Lower lobe of right lung (tissue), 2 donors: ENCODE measurements at regions not wholly inside any gene's neighbourhood (a gene's known extent, or its start where the extent isn't known, plus 50 kb on each side); places are given as distances from the start of the nearest gene placed in this dataset.

ENCODE experiments used
- ATAC-seq, 2 donors: fragments of 200-7000 bp; cut with Tn5 transposase; one replicate each; pipeline ENCODE4 v1.9.1; 2020 to 2022; ENCODE audit warnings: mild to moderate bottlenecking in 2 of 2, moderate library complexity in 2 of 2
- DNase-seq: peaks from one replicate; pipeline ENCODE4 v3.0.0-alpha.2; 2020
- H3K27ac ChIP-seq: fragments of 200-600 bp; one replicate; pipeline ENCODE4 v1.8.0; 2022
- H3K27me3 ChIP-seq: fragments of 200-600 bp; one replicate; pipeline ENCODE4 v1.8.0; 2022; ENCODE audit warnings: low read depth
- H3K36me3 ChIP-seq: fragments of 200-600 bp; one replicate; pipeline ENCODE4 v1.8.0; 2022; ENCODE audit warnings: mild to moderate bottlenecking
- H3K4me1 ChIP-seq: fragments of 200-600 bp; one replicate; pipeline ENCODE4 v1.8.0; 2022
- H3K4me3 ChIP-seq: fragments of 200-600 bp; one replicate; pipeline ENCODE4 v1.8.0; 2022; ENCODE audit warnings: mild to moderate bottlenecking
- H3K9me3 ChIP-seq: fragments of 200-600 bp; one replicate; pipeline ENCODE4 v1.8.0; 2022
- intact Hi-C: fragments of 100-400 bp; cut with DNase I; formaldehyde crosslinking; loops from one replicate; pipeline ENCODE4 v1.11.0; 2022
- TF ChIP-seq, protein P1 (sequence below): fragments of 200-600 bp; IDR thresholded peaks from one replicate; pipeline ENCODE4 v1.8.0; 2022; ENCODE audit warnings: antibody characterized with exemption, mild to moderate bottlenecking
- donor health status: DM: no; HTN: yes; CAD: no; lungs with severe emphysema.

DNA sequence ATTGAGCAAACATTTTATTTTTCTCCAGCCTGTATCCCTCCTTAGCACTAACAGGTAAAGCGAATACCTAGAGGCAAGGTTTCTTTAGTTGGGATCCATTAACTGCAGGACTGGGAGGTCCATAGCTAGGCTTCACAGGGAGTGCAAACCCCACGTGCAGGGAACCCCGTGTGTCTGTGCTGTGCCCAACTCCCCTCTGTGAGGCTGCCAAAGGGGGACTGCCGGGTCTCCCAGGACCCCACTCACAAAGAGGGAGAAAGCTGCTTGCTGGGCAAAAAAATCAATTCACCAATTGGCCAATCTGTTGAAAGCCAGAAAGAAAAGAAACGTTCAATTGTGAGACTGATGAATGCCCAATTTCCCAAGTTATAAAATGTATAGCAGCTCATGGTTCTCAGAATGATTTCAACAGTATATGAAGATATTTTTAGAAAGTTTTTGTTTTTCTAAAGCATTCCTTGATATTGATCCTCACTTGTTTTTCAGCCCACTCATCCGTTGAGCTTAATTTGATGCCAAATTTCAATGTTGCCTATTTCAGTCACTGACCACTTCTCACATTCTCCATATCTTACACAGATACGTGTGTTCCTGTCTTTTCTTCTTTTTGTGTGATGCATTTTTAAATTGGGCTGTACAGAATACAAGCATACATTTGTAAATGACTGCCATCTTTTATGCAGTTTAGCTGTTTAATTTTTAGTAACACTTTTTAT lies 202.7 kb upstream of the PRSS58 start:
- ATAC-seq (no peak), DNase-seq (no peak)
- Histone ChIP-seq H3K4me3 (no peak overlapping the region), H3K27me3 (peaks cover 13% of the 10 kb centered on the region), H3K36me3 (no peaks in the 10 kb centered on the region), H3K4me1 (peaks cover 3% of the 10 kb centered on the region), H3K27ac (no peak overlapping the region), H3K9me3 (no peaks in the 10 kb centered on the region)
- TF ChIP-seq, protein P1, sequence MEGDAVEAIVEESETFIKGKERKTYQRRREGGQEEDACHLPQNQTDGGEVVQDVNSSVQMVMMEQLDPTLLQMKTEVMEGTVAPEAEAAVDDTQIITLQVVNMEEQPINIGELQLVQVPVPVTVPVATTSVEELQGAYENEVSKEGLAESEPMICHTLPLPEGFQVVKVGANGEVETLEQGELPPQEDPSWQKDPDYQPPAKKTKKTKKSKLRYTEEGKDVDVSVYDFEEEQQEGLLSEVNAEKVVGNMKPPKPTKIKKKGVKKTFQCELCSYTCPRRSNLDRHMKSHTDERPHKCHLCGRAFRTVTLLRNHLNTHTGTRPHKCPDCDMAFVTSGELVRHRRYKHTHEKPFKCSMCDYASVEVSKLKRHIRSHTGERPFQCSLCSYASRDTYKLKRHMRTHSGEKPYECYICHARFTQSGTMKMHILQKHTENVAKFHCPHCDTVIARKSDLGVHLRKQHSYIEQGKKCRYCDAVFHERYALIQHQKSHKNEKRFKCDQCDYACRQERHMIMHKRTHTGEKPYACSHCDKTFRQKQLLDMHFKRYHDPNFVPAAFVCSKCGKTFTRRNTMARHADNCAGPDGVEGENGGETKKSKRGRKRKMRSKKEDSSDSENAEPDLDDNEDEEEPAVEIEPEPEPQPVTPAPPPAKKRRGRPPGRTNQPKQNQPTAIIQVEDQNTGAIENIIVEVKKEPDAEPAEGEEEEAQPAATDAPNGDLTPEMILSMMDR, result no peak
- intact Hi-C loops, result no loop called here

DNA sequence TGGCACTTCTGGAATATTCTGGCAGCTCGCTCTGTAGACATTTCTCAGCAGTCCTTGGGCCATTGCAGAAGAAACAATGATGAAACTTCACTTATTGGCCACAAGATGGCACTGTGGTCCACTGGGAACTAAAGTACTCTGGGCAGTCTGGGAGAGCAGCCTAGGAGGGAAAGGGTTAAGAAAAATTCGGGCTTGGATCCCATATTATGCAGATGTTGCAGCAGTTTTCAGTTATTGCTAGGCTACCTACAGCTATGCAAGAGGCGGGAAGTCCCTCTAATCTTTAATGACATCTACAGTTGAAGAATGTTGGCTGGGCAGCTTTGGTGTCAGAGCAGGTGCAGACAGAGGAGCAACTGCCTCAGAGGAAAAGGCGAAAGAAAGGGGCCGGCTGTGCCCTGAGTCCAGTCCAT lies 201.7 kb upstream of the PRSS58 start:
- peak; percentile 73 to 84 for ATAC-seq
- no peak overlapping the region for H3K27ac ChIP-seq
- H3K4me3 ChIP-seq, result no peak overlapping the region
- intact Hi-C loops, result no loop called here
- DNase-seq, result no peak
- no peaks in the 10 kb centered on the region for H3K9me3 ChIP-seq
- TF ChIP-seq, protein P1, result peak; percentile 68
- H3K36me3 ChIP-seq, result no peaks in the 10 kb centered on the region
- H3K4me1 ChIP-seq, result peaks cover 3% of the 10 kb centered on the region
- H3K27me3 ChIP-seq, result peaks cover 13% of the 10 kb centered on the region

DNA sequence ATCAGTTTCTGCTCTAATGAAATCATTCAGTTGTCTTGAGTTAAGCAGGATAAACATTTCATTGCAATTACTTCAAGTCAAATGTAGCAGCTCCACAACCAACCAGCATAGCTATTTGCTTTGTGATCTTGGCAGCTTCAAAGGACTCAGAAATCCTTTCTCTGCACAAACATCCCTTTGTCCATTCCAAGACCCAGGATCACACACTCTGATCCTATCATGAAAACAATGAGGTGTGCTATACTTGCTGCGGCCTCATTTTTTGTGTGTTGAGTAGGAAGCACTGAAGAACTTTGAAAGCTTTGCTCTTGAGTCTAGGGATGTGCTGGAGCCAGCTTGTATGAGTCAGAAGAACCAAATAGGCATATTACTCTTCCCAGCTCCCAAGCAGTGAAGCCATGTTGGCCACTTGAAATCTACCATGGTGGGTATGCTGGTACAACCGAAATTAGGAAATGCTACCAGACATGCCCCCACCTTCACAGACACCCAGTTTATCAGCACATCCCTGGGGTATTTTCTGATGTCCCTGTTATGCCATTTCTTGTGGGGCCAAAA lies 199.4 kb upstream of the PRSS58 start:
- Histone ChIP-seq H3K9me3 (no peaks in the 10 kb centered on the region), H3K4me3 (no peak overlapping the region), H3K27me3 (peaks cover 13% of the 10 kb centered on the region), H3K36me3 (no peaks in the 10 kb centered on the region), H3K27ac (no peak overlapping the region), H3K4me1 (no peaks in the 10 kb centered on the region)
- DNase-seq, result no peak
- ATAC-seq, result no peak
- TF ChIP-seq, protein P1, result no peak
- intact Hi-C loops, result no loop called here

DNA sequence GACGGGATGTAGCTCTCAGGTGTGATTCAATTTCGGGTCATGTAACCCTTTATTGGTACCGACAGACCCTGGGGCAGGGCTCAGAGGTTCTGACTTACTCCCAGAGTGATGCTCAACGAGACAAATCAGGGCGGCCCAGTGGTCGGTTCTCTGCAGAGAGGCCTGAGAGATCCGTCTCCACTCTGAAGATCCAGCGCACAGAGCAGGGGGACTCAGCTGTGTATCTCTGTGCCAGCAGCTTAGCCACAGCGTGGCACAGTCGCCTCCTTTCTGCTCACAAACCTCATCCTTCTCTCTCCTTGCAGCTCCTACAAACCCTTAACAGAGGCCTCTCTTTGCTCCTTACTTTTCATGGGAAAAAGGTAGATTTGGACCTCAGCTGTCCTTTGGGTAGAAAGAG lies 197.5 kb upstream of the PRSS58 start:
- Histone ChIP-seq H3K36me3 (no peaks in the 10 kb centered on the region), H3K4me3 (no peak overlapping the region), H3K27ac (no peak overlapping the region), H3K9me3 (no peaks in the 10 kb centered on the region), H3K27me3 (peaks cover 13% of the 10 kb centered on the region), H3K4me1 (no peaks in the 10 kb centered on the region)
- DNase-seq, result no peak
- intact Hi-C loops, result no loop called here
- ATAC-seq, result no peak
- TF ChIP-seq, protein P1, result no peak

DNA sequence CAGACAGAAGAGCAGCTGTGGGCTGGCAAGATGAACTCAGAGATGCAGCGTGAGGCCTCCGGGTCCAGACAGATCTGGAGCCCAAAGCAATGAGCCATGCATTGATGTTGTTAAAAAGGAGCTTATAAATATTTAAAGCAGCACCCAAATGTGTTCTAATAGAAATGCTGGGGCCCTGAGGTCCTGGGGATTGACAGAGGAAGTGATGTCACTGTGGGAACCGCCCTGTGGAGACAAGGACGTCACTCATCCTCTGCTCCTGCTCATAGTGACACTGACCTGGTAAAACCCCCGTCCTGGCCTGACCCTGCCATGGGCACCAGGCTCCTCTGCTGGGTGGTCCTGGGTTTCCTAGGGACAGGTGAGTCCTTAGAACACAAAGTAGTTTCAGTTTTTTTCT lies 197.0 kb upstream of the PRSS58 start:
- TF ChIP-seq, protein P1, result no peak
- peaks cover 13% of the 10 kb centered on the region for H3K27me3 ChIP-seq
- H3K4me1 ChIP-seq, result no peaks in the 10 kb centered on the region
- H3K36me3 ChIP-seq, result no peaks in the 10 kb centered on the region
- DNase-seq (no peak), ATAC-seq (no peak)
- H3K9me3 ChIP-seq, result no peaks in the 10 kb centered on the region
- no peak overlapping the region for H3K27ac ChIP-seq
- intact Hi-C loops, result no loop called here
- H3K4me3 ChIP-seq, result no peak overlapping the region
